HG02678 (cell line): ENCODE measurements at regions not wholly inside any gene's neighbourhood (a gene's known extent, or its start where the extent isn't known, plus 50 kb on each side); places are given as distances from the start of the nearest gene placed in this dataset.

ENCODE experiments used
- ATAC-seq: cut with Tn5 transposase; IDR thresholded peaks from one replicate; pipeline ENCODE4 v1.9.1; 2021; ENCODE audit warnings: mild to moderate bottlenecking, moderate library complexity; ENCODE audit not compliant: unreplicated experiment

DNA sequence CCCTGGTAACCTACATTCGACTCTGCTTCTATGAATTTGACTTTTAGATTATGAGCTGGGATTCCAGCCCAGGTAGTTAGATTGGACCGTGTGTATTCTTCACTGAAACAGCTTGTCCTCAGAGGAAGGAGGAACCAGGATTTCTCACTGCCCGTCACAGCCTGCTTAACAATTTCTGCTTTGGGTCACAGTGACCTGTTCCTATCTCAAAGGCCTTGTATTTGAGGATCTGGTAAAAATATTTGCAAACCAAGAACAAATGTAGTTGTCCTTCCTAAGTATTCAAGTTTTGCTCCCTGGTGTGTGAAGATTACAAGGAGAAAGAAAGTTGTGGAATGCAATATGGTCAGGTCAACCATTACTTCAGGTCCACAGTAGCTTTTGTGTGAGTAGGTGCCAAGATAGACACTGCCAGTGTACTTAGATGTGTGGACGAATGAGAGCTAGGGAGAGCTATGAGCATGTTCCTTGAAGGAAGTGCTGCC is 55.1 kb downstream of the KIF4B start:
- no peak for ATAC-seq

GRCh38 chr5:155069961-155070360 is 56.4 kb downstream of the KIF4B start:
- no peak for ATAC-seq

- ATAC-seq, result no peak
Observed at GRCh38 chr5:155070781-155071180, 57.2 kb downstream of the KIF4B start.

DNA sequence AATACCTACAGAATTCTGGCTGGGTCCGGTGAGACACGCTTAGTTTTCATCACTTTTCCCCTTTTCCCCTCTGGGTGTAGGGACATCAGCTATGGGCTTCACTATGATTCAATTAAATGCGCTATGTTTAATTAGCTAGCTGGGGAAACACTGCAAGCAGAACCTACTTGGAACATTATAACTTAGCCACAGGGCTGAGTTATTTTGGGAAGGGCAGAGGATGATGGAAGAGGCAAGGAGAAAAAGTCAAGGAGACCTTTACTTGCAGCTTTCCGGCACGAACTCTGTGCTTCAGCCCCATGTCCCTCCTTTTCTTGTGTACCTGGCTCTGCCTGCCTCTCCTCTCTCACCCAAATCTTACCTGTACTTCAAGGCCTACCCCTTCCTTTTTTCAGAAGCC is 62.8 kb downstream of the KIF4B start:
- ATAC-seq, result no peak

- ATAC-seq, result no peak
Observed at GRCh38 chr5:155079698-155080097, 66.1 kb downstream of the KIF4B start.

GRCh38 chr5:155080721-155081120 is 67.2 kb downstream of the KIF4B start:
- ATAC-seq, result no peak

- ATAC-seq, result no peak
Observed at GRCh38 chr5:155081618-155082017, 68.1 kb downstream of the KIF4B start.

GRCh38 chr5:155082401-155082800 is 68.8 kb downstream of the KIF4B start:
- ATAC-seq, result no peak

DNA sequence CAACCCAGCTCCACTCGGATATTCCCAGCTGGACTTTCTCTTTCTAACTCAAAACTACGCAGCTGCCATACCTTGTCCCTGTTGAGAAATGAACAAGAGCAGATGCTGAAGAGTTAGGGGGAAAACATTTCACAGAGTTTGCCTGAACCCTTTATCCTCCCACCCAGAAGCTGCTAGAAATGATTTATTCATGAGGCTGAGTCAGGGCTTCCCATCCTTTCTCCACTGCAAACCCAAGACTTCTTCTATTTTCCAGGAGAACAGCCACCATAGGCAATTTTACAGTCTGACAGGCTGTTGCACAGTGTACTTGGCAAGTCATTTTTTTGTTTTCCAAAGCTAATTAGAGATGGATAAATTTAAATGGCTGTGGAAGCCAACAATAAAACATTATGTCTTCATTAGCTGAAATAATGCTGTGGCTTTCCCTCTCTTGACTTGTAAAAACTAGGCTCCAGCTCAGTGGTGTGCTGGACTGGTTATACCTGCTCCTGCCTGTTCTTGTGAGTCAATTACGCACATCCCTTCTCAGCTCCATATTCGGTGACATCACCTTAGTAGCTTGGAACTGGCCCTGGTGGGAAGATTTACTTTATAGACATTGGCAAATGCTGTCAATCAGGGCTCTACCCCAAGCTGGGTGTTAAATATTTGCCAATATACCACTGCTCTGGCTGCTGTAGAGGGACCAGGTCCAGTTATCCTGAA is 71.9 kb downstream of the KIF4B start:
- no peak for ATAC-seq

- no peak for ATAC-seq
Observed at GRCh38 chr5:155087036-155087435, 73.5 kb downstream of the KIF4B start.

DNA sequence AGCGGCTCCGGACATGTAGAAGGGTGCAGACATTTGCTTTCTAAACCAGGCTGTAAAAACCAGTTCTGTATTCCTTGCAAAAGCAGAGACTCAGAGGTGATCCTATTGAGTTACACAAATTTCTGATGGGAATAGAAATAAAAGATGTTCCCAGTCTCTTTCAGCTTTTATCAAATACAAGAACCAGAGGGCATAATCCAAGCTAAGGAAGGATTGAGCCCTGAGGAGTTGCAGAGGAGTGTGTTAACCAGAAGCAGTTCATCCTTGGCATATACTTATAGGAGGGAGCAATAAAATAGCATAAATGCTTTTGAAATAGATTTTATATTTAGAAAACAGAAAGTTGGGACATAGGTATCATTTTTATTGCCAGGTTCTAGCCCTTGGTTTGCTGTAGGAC is 75.3 kb downstream of the KIF4B start:
- ATAC-seq, result no peak

DNA sequence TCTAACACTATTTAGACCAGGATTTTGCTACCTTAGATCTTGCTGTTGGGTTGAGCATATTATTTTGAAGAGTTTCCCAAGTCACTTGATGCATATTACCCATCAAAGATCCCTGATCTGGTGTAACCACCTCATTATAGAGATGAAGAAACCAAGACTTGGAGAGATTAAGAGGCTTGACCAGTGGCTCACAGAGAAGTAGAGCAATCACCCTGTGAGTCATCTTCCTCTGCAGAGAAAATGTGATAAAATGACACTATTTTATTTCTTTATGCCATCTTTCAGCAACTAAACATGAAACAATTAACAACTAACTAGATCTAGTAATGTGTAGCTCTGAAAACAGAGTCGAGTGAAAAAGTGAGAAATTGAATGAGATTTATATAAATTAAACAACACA is 76.1 kb downstream of the KIF4B start:
- ATAC-seq, result no peak

- ATAC-seq, result no peak
Observed at GRCh38 chr5:155091063-155091648, 77.6 kb downstream of the KIF4B start.

- no peak for ATAC-seq
Observed at GRCh38 chr5:155091768-155092717, 78.5 kb downstream of the KIF4B start.

DNA sequence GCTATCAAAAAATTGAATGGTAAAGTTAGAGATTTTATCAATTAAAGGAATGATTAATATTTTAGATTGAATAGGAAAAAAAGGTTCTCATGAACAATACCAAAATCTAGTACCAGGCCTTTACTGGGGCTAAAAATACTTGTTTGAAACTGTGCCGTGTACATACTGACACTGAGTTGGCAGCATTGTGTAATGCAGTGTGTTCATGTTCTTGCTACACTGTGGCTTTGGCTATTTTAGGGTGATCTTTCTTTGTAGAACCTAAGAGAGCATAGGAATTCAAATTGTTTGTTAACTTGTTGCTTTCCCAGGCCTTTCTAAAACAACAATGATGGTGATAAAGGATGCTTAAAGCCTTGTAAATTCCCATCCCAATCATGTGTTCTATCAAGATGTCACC is 80.9 kb downstream of the KIF4B start:
- ATAC-seq, result no peak

- ATAC-seq, result no peak
Observed at GRCh38 chr5:155097995-155098394, 84.4 kb downstream of the KIF4B start.

DNA sequence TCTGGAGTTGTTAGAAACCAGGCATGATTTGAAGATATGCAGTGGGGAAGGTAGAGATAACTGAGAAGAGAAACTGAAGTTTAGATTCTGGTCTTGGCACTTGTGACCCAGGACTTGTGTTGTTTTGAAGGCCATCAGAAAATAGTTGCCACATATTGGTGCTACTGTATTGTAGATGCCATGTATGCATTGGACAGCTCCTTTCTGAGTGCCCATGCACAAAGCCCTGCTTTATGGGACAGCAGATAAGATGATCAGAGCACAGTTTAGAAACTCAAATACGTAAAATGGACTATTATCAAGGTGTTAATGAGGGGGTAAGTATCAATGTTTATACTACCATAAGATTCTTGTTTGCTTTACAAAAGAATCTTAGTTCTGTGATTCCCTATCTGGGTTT is 84.9 kb downstream of the KIF4B start:
- ATAC-seq, result no peak

- ATAC-seq, result no peak
Observed at GRCh38 chr5:155101697-155102096, 88.1 kb downstream of the KIF4B start.

DNA sequence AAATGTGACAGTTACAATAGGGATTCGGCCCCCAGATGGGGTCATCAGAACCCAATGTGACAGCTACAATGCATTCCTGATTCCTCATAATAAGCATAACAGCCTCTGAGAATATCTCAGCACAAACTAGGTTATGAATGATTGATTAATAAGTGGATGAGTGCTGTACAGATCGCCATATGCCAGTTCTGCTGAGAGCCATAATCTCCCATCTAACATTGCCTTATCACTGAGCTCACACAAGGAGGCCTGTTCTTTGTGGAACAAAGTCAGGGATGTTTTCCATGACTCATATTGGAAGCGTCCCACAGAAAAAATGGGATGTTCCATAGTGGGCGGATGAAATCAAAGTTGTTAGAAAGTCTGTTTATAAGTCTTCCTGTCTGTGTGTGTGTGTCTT is 89.6 kb downstream of the KIF4B start:
- no peak for ATAC-seq

GRCh38 chr5:155104441-155104840 is 90.9 kb downstream of the KIF4B start:
- no peak for ATAC-seq

GRCh38 chr5:155106221-155106620 is 92.7 kb downstream of the KIF4B start:
- ATAC-seq, result no peak

DNA sequence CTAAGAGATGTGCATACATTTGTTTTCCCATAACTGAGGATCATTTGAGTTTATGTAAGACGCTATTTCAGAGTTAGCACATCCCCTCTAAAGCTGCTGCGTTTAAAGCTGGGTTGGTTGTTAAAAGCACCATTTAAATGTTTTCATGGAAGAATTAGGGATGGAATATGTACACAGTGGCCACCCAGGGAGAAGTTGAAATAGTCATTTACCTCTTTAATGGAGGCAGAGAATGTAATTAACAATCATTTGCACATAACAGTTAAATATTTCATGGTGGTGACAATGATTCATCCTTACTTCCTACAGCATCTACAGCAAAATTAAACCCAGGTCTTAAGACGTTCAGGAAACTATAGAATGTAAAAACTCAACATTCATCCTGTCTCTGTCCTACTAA is 100.3 kb downstream of the KIF4B start:
- no peak for ATAC-seq
